Psoas muscle (tissue), 7 donors: ENCODE measurements at regions not wholly inside any gene's neighbourhood (a gene's known extent, or its start where the extent isn't known, plus 50 kb on each side); places are given as distances from the start of the nearest gene placed in this dataset.

Source experiments
- ATAC-seq, 4 donors: fragments of 200-7000 bp; cut with Tn5 transposase; one replicate each; pipeline ENCODE4 v1.9.1; 2020; ENCODE audit warnings: moderate library complexity in 3 of 4, mild to moderate bottlenecking in 2 of 4
- DNase-seq, 2 donors: peaks; one replicate each; pipeline ENCODE4 v3.0.0-alpha.2; 2020
- H3K27ac ChIP-seq: fragments of 200-600 bp; one replicate; pipeline ENCODE4 v1.8.0; 2022
- H3K27me3 ChIP-seq, 3 donors: fragments of 200-600 bp in 1 of 3; one replicate each; pipeline versions ENCODE4 v1.6.1 to v1.8.0; 2013 to 2022; ENCODE audit warnings: low read length in 2 of 3, mild to moderate bottlenecking in 2 of 3, moderate library complexity in 1 of 3; ENCODE audit not compliant: insufficient read depth in 3 of 3
- H3K36me3 ChIP-seq, 2 donors: fragments of 200-600 bp in 1 of 2; one replicate each; pipeline versions ENCODE4 v1.6.1 to v1.8.0; 2013 to 2022; ENCODE audit warnings: low read depth in 1 of 2, mild to moderate bottlenecking in 1 of 2, moderate library complexity in 1 of 2; ENCODE audit not compliant: insufficient read depth in 1 of 2
- H3K4me1 ChIP-seq: fragments of 200-600 bp; one replicate; pipeline ENCODE4 v1.8.0; 2022
- H3K4me3 ChIP-seq: fragments of 200-600 bp; one replicate; pipeline ENCODE4 v1.8.0; 2022; ENCODE audit warnings: mild to moderate bottlenecking
- H3K9me3 ChIP-seq: fragments of 200-600 bp; one replicate; pipeline ENCODE4 v1.8.0; 2022
- CTCF ChIP-seq: fragments of 200-600 bp; IDR thresholded peaks from one replicate; pipeline ENCODE4 v1.8.0; 2022; ENCODE audit warnings: antibody characterized with exemption
- WGBS, 3 donors: extraction: QIAGEN DNeasy Blood & Tissue Kit; methylation state at CpG; one replicate each; pipeline versions ENCODE4 v1.1.6 to v1.1.7; 2013; 5-methylcytosine and 5-hydroxymethylcytosine counted together
- intact Hi-C, 2 donors: fragments of 100-400 bp; cut with DNase I; formaldehyde crosslinking; loops; one replicate each; pipeline versions ENCODE4 v1.11.0 to v1.14.2; 2022
- donor health status: healthy with polysubstance abuse.
- donor health status: DM: no; HTN: no; CAD: no; lungs with moderate emphysema.
- donor health status: Bipolar disorder and iron deficiency.
- donor health status: healthy.
- donor health status: DM: yes; HTN: yes; CAD: no.
- donor health status: DM: no; HTN: no; CAD: no.
- donor health status: DM: yes; HTN: yes; CAD: no.

- Histone ChIP-seq H3K36me3 (no peaks in the 10 kb centered on the region), H3K27ac (no peak overlapping the region), H3K4me3 (no peak overlapping the region), H3K4me1 (no peaks in the 10 kb centered on the region), H3K27me3 (no peaks in the 10 kb centered on the region), H3K9me3 (no peaks in the 10 kb centered on the region)
- intact Hi-C loops, result no loop called here
- no peak for TF ChIP-seq CTCF
- ATAC-seq (no peak), DNase-seq (no peak)
- 55 to 74% (median 63%) methylated on average over 3 of the region's 3 CpGs for WGBS, 3 donors
These were observed 87.0 kb upstream of the HMGCLL1 start for GRCh38 chr6:55666037-55666436.

GRCh38 chr6:55664591-55665587 is 85.9 kb upstream of the HMGCLL1 start:
- H3K27ac ChIP-seq, result no peak overlapping the region
- H3K4me1 ChIP-seq, result no peaks in the 10 kb centered on the region
- intact Hi-C loops, result no loop called here
- H3K36me3 ChIP-seq, result no peaks in the 10 kb centered on the region
- no peak overlapping the region for H3K4me3 ChIP-seq
- 48 to 63% (median 55%) methylated on average over 2 of the region's 2 CpGs for WGBS, 3 donors
- no peaks in the 10 kb centered on the region for H3K27me3 ChIP-seq
- DNase-seq (no peak), ATAC-seq (no peak)
- no peaks in the 10 kb centered on the region for H3K9me3 ChIP-seq
- no peak for TF ChIP-seq CTCF

- intact Hi-C loops, result no loop called here
- H3K27me3 ChIP-seq, result no peaks in the 10 kb centered on the region
- H3K36me3 ChIP-seq, result no peaks in the 10 kb centered on the region
- H3K9me3 ChIP-seq, result no peaks in the 10 kb centered on the region
- no peaks in the 10 kb centered on the region for H3K4me1 ChIP-seq
- ATAC-seq (no peak), DNase-seq (no peak)
- H3K4me3 ChIP-seq, result no peak overlapping the region
- TF ChIP-seq CTCF, result no peak
- no peak overlapping the region for H3K27ac ChIP-seq
- 94 to 97% (median 97%) methylated on average over 2 of the region's 2 CpGs for WGBS, 3 donors
These were observed 84.9 kb upstream of the HMGCLL1 start for GRCh38 chr6:55663914-55664313.

GRCh38 chr6:55659304-55659703 is 80.3 kb upstream of the HMGCLL1 start:
- intact Hi-C loops, result no loop called here
- H3K4me1 ChIP-seq, result no peaks in the 10 kb centered on the region
- no peaks in the 10 kb centered on the region for H3K36me3 ChIP-seq
- ATAC-seq, result no peak
- peaks cover 3% of the 10 kb centered on the region for H3K9me3 ChIP-seq
- no peak for TF ChIP-seq CTCF
- no peaks in the 10 kb centered on the region for H3K27me3 ChIP-seq
- no peak for DNase-seq
- H3K4me3 ChIP-seq, result no peak overlapping the region
- no peak overlapping the region for H3K27ac ChIP-seq
- WGBS, 3 donors, result 76 to 78% (median 78%) methylated on average over 3 of the region's 3 CpGs
